Endothelial cell (in vitro differentiated cells): ENCODE measurements at regions not wholly inside any gene's neighbourhood (a gene's known extent, or its start where the extent isn't known, plus 50 kb on each side); places are given as distances from the start of the nearest gene placed in this dataset.

Experiments
- DNase-seq: peaks from one replicate; pipeline ENCODE4 v3.0.0; 2021; ENCODE audit warnings: low spot score
- H3K27ac Mint-ChIP-seq: one replicate; pipeline ENCODE4 v1.8.0; 2021; ENCODE audit warnings: mixed read lengths, inconsistent platforms; ENCODE audit not compliant: unreplicated experiment
- H3K27me3 Mint-ChIP-seq: one replicate; pipeline ENCODE4 v1.8.0; 2021; ENCODE audit warnings: mild to moderate bottlenecking, moderate library complexity, mixed read lengths, inconsistent platforms; ENCODE audit not compliant: unreplicated experiment
- H3K36me3 Mint-ChIP-seq: one replicate; pipeline ENCODE4 v1.8.0; 2021; ENCODE audit warnings: mild to moderate bottlenecking, low read depth, mixed read lengths, inconsistent platforms; ENCODE audit not compliant: unreplicated experiment
- H3K4me1 Mint-ChIP-seq: one replicate; pipeline ENCODE4 v1.8.0; 2021; ENCODE audit warnings: mild to moderate bottlenecking, mixed read lengths, inconsistent platforms; ENCODE audit not compliant: unreplicated experiment
- H3K4me3 Mint-ChIP-seq: one replicate; pipeline ENCODE4 v1.8.0; 2021; ENCODE audit warnings: mild to moderate bottlenecking, mixed read lengths, inconsistent platforms; ENCODE audit not compliant: unreplicated experiment
- H3K9me3 Mint-ChIP-seq: one replicate; pipeline ENCODE4 v1.8.0; 2021; ENCODE audit warnings: mixed read lengths, inconsistent platforms; ENCODE audit not compliant: unreplicated experiment
- TF ChIP-seq, protein P1 (sequence below): fragments of 200-600 bp; sonication (generic); IDR thresholded peaks from one replicate; pipeline ENCODE4 v1.5.0; 2021; ENCODE audit warnings: antibody characterized with exemption; ENCODE audit not compliant: unreplicated experiment

DNA sequence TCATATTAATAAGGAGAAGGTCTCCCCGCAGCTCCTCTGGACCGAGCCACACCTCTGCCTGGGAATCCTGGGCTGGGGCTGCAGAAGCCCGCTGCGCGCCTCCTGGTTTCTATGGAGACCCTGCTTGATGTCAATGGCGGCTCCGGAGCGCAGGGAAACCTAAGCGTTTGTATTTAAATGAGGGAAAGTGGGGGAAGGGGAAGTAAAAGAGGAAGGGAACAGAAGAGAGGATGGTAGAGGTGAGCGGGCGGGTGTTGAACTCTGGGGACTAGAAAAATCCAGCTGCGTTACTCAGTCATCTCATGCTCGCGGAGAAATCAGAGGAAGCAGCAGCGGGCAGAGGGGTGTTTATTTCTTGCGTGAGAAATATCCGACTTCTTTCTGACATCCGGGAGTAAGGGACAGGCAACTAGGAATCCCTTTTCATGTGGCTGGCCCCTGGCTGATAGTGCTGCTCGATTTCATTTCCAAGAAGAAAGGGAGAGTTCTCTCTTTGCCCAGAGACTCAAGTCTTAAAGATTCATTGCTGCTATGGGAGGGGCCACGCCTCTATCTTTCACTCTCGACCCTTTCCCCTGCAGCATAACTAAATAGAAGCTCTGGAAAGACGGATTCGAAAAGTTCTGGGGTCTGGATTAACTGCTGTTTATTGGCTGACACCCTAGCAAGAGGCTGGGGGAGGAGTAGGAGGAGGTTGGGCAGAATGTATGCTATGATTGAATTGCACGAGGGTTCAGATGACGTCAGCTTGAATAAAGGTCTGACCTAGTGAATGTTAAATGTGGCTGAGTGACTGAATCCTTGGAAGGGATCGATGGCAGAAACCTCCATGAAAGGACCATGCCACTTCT is 110.5 kb upstream of the GAP43 start:
- H3K4me1 Mint-ChIP-seq: peaks cover 23% of the 10 kb centered on the region
- no peaks in the 10 kb centered on the region for H3K9me3 Mint-ChIP-seq
- H3K27me3 Mint-ChIP-seq: peaks cover 8% of the 10 kb centered on the region

DNA sequence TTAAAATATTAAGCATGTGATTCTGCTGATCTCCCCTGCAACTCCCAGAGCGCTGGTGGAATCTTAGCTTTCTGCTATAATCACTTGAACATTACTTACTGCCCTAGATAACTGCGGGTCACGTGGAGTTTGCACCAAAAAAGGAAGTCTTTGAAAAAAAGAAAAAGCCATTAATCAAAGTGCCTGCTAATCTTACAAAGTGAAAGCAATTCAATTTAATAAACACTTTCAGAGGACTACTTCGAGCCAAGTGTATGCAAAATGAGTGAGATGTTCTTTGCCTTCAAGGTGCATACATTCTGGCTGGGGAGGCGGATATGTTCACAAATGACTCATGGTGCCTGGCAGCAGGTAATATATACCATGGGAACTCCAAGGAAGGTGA is 109.9 kb upstream of the GAP43 start:
- no peaks in the 10 kb centered on the region for H3K9me3 Mint-ChIP-seq
- H3K4me1 Mint-ChIP-seq: peaks cover 23% of the 10 kb centered on the region
- H3K27ac Mint-ChIP-seq: peak overlapping the region; percentile 99
- H3K36me3 Mint-ChIP-seq: no peaks in the 10 kb centered on the region
- H3K27me3 Mint-ChIP-seq: peaks cover 8% of the 10 kb centered on the region
- peak overlapping the region; percentile 93 for H3K4me3 Mint-ChIP-seq
- TF ChIP-seq, protein P1, sequence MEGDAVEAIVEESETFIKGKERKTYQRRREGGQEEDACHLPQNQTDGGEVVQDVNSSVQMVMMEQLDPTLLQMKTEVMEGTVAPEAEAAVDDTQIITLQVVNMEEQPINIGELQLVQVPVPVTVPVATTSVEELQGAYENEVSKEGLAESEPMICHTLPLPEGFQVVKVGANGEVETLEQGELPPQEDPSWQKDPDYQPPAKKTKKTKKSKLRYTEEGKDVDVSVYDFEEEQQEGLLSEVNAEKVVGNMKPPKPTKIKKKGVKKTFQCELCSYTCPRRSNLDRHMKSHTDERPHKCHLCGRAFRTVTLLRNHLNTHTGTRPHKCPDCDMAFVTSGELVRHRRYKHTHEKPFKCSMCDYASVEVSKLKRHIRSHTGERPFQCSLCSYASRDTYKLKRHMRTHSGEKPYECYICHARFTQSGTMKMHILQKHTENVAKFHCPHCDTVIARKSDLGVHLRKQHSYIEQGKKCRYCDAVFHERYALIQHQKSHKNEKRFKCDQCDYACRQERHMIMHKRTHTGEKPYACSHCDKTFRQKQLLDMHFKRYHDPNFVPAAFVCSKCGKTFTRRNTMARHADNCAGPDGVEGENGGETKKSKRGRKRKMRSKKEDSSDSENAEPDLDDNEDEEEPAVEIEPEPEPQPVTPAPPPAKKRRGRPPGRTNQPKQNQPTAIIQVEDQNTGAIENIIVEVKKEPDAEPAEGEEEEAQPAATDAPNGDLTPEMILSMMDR: no peak
- no peak for DNase-seq

More for the DNA sequence above, 110.5 kb upstream of the GAP43 start:
- no peaks in the 10 kb centered on the region for H3K36me3 Mint-ChIP-seq
- H3K27ac Mint-ChIP-seq: peak overlapping the region; percentile 99
- DNase-seq: peak; percentile 56
- TF ChIP-seq, protein P1: no peak
- H3K4me3 Mint-ChIP-seq: peak overlapping the region; percentile 93

DNA sequence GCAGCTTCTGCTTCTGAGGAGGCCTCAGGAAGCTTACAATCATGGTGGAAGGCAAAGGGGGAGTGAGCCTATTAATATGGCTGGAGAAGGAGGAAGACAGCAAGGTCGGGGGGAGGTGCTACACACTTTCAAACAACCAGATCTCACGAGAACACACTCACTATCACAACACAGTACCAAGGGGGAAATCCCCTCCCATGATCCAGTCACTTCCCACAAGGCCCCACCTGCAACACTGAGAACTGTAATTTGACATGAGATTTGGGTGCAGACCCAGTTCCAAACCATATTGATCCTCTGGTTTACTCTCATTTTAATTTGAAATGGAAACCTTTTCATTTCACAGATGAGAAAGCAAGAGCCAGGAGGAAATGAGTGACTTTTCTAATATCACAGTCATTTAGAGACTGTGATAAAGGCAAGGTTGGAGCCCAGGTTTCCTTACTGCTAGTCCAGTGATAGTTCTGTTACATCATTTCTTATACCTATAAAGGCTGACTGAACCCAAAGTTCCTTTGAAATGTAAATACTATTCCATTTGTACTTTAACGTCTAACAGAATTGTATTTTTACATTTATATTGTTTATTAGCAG is 105.8 kb upstream of the GAP43 start:
- Mint-ChIP-seq H3K4me1 (peaks cover 22% of the 10 kb centered on the region), H3K9me3 (no peaks in the 10 kb centered on the region), H3K36me3 (no peaks in the 10 kb centered on the region), H3K4me3 (no peak overlapping the region), H3K27me3 (peaks cover 5% of the 10 kb centered on the region), H3K27ac (no peak overlapping the region)
- no peak for DNase-seq
- TF ChIP-seq, protein P1: no peak

DNA sequence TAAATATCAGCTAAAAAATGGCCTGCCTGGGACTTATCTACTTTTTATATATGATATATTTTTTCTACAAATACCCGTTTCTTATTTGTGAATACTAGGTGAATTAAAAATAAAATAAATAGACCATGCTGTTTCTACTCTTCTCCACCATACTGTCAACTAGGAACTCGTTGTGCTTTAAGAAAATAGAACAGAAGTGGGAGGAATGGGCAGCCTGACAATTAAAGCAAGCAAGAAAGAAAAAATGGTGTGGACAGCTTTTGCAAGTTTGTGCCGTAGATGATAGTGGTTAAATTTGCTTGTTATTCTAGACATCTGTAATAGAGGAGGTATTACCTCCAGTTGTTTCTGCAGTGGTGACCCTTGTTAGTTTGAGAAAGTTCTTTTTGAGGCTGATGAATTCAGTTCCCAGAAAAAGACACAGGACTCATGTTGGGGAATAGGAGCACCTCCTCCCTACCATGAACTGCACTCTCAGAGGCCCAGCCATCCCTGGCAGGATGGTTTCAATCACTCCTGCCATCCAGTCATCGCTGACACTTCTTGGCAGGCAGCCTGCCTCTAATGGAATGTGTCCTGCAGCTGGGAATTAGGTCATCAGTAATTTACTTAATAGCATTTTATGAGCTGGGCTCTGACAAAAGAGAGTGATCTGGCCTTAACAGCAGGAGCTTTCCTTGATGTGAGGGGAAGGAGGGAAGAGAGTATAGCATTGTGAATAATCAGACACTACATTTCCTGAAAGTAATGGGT is 105.0 kb upstream of the GAP43 start:
- H3K27ac Mint-ChIP-seq: no peak overlapping the region
- no peak for DNase-seq
- H3K27me3 Mint-ChIP-seq: peaks cover 5% of the 10 kb centered on the region
- H3K9me3 Mint-ChIP-seq: no peaks in the 10 kb centered on the region
- TF ChIP-seq, protein P1: no peak
- no peaks in the 10 kb centered on the region for H3K36me3 Mint-ChIP-seq
- H3K4me3 Mint-ChIP-seq: no peak overlapping the region
- H3K4me1 Mint-ChIP-seq: peaks cover 15% of the 10 kb centered on the region
